Fibroblast of mammary gland (primary cell): ENCODE measurements at regions not wholly inside any gene's neighbourhood (a gene's known extent, or its start where the extent isn't known, plus 50 kb on each side); places are given as distances from the start of the nearest gene placed in this dataset.
"Not testable (repeated sequence)": the region's sequence is repeated elsewhere in the genome, so short reads cannot be mapped to it uniquely, and the experiment has no call there.

Source experiments
- DNase-seq: peaks from one replicate; pipeline ENCODE4 v3.0.0-alpha.2; 2010; ENCODE audit warnings: low read depth
- H3K4me3 ChIP-seq: 2 replicates; pipeline ENCODE4 v1.5.1; 2011; ENCODE audit warnings: low read depth, mild to moderate bottlenecking, low read length, moderate library complexity; ENCODE audit not compliant: control insufficient read depth
- TF ChIP-seq, protein P1 (sequence below): conservative IDR thresholded peaks from 2 replicates; pipeline ENCODE4 v1.5.1; 2011; ENCODE audit warnings: low read depth, low read length, inconsistent platforms; ENCODE audit not compliant: control insufficient read depth, insufficient read depth

DNA sequence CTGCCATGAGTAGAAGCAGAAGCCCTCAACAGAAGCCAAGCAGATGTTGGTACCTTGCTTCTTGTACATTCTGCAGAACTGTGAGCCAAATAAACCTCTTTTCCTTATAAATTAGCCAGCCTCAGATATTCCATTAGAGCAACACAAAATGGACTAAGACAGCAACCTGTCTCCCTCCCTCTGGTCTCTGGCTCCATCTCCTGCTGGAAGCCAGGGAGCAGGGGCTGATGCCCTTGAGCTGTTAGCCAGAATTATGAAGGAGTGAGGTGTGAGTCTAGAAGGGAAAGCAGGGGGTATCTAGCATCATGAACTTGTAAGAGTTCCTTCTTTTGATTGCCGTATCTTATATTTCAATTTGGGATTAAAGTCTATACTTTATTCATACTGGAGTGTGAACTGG lies 358.7 kb upstream of the FZD8 start:
- H3K4me3 ChIP-seq = not testable (repeated sequence)
- DNase-seq = peak; percentile 7
- TF ChIP-seq, protein P1, sequence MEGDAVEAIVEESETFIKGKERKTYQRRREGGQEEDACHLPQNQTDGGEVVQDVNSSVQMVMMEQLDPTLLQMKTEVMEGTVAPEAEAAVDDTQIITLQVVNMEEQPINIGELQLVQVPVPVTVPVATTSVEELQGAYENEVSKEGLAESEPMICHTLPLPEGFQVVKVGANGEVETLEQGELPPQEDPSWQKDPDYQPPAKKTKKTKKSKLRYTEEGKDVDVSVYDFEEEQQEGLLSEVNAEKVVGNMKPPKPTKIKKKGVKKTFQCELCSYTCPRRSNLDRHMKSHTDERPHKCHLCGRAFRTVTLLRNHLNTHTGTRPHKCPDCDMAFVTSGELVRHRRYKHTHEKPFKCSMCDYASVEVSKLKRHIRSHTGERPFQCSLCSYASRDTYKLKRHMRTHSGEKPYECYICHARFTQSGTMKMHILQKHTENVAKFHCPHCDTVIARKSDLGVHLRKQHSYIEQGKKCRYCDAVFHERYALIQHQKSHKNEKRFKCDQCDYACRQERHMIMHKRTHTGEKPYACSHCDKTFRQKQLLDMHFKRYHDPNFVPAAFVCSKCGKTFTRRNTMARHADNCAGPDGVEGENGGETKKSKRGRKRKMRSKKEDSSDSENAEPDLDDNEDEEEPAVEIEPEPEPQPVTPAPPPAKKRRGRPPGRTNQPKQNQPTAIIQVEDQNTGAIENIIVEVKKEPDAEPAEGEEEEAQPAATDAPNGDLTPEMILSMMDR = peak; percentile 13

DNA sequence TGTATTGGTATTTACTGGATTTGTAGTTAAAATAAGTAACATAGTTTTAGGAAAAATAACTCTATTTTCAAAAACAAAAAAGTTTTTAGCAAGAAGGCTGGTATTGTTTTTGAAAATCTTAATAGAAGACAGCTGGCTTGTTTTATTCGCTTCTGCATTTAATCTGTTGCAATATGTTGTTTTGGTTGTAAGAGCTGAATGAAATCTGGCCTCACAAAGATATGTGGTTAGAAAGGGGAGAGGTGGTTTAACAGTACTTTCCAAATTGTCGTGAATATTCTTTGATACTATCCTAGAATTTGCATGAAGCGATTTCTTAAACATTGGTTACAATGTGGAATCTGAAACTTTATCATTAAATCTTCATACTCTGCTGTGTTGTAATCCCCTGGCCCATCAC lies 355.9 kb upstream of the FZD8 start:
- no peak overlapping the region for H3K4me3 ChIP-seq
- DNase-seq = no peak
- TF ChIP-seq, protein P1 = no peak

DNA sequence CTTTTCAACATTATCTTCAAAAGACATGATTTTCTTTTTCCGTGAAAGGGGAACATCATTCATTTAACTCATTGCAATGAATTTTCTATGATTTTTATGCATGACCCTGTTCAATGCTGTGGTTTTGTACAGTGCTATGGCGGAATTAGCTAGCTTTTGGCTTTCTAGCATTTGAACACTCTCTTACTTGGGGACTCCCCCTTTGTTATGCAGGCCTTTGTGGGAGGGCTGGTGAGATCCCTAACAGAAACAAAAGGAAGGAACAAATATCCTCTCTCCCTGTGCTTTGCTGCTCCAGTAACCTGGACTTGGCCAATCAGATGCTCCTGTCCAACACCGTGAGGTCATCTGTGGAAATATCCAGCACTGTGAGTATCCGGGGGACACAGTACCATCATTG lies 353.4 kb upstream of the FZD8 start:
- TF ChIP-seq, protein P1 = no peak

DNA sequence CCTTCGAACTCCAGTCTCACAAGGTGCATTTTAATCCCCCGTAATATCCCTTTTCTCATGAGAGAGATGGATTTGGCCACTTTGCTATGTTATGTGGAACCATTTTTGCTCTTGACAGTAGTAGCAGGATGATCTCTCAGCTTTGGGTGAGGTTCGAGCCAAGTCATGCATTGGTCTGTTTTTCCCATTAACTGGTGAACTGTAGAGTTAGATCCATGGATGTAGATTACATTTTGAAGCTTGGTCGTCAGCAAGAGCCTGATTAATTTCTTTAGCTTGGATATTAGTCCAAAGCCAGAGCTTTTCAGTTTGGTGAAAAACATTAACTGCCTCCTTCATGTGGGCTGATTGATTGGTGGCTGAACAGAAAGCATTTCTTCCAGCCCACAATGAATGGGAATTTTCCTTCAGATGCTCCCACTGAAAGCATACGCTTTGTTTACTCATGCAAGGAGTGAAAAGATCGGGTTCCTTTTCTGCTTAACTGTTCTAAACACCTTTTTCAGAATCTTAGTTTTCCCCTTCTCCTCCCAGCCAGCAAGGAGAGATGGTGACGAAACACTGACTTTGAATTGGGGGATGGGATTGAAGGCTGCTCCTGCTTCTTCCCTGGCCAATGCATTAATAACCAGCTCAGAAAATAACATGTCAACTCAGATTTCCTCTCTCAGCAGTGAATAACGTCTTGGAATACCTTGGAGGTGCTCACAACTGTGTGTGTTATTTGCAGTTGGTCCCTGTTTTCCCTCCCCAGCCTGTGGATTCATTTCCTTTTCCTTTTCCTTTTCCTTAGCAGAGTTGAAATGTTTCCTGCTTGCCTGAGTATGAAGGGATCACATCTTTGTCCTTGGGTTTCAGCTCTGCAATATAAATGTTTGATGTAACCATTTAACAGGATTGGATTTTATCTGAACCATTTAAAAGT lies 351.8 kb upstream of the FZD8 start:
- DNase-seq = no peak
- TF ChIP-seq, protein P1 = no peak
- no peak overlapping the region for H3K4me3 ChIP-seq

More for the DNA sequence above, 353.4 kb upstream of the FZD8 start:
- no peak for DNase-seq
- H3K4me3 ChIP-seq = no peak overlapping the region

DNA sequence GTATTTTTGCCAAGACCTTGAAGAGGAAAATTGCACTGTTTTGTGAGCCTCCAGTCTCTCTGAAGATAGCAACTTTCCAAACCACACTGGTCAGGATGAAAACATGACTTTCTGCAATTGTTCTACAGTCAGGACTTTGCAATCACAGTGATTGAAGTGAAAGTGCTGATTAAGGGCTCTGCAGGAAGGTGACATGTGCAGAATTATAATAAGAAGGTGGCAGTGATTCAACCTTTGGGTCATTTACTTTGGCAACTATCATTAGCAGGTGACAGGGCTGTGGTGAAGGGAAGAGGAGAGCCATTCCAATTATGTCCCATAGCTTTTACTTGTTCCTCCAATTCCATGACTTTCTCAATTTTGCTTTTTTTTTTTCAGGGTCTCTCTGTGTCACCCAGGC lies 350.0 kb upstream of the FZD8 start:
- no peak for DNase-seq
- H3K4me3 ChIP-seq = no peak overlapping the region
- TF ChIP-seq, protein P1 = no peak

DNA sequence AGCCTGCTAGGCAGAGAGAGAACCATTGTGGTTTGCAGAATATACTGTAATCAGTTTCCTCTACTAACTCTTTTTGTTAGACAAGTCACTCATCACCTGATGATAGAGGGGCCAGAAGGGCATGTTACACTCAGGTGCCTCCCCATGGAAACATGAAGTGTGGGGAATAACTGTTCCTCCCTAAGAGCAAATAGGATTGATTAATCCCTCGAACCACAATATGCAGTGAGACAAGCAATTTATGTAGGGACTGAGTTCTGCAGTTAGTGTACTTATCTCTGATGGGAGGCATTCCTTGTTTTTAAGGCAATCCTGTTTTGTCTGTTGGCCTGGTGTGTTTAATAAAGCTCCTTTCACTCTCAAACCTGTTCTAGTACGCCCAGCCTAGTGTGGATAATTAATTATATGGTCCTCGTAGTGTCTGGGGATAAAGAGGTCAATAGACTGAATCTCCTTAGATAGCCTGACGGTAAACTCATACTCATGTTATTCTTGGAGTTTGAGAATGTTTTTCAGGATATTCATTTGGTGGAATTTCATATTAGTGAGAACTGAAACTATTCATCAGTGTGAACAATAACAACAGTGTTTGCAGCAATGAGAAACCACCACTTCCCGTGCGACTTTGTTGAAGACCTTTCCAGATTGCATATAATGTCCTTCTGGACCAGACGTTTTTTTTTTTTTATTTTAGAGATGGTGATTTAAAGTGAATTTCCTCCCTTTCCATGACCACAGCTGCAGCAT lies 344.8 kb upstream of the FZD8 start:
- TF ChIP-seq, protein P1 = no peak
- H3K4me3 ChIP-seq = no peak overlapping the region
- DNase-seq = no peak
